ENCODE measurements at regions not wholly inside any gene's neighbourhood (a gene's known extent, or its start where the extent isn't known, plus 50 kb on each side); places are given as distances from the start of the nearest gene placed in this dataset.
"Not testable (repeated sequence)": the region's sequence is repeated elsewhere in the genome, so short reads cannot be mapped to it uniquely, and the experiment has no call there.

DNA sequence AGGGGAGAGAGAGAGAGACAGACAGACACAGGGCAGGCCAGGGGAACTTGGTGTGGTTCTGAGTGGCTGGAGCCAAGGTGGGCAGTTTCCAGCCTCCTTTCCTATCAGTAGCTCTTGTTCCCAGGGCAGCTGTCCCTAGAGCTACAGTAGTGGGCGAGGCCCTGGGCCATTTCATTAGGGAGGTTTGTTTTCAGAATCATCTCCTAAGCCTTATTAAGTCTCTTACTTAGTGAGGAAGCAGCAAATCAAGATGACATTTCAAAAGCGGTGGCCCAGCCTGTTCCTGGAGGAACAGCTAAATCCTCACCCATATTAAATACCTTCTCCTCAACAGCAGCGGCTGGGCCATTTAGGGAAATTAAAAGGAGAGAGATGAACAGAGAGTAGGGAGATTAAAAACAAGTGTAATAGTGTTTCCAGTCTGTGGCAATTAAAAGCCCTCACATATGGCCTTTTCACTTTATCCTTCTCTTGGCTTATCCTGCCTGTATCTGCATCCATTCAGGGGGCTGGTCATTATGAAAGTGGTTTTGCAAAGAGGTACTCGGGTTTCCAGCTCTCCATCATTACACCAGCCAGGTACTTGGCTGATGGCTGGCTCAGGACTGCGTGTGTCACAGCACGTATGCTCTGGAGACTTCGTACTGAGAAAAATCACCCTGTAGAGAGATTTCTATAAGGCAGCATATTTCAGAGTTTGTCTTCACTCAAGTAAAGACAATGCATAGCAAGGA lies 91.9 kb upstream of the PRR23C start:
- no peak for DNase-seq

DNA sequence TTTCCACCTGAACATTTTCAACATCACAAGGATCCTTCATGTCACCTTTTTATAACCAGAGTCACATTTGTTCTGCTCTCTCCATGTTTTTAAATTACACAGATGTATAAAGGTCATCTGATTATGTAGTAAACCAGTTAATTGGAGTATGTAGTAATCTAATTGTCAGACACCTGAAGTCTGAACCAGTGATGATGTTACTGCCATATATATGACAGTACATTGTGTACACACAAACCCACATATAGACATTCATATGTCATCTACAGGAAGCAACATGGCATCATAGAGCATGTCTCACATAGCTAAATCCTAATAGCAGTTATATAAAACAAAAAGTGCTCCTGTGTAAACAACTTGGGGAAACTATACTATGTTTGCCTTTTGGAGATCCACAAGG lies 95.9 kb upstream of the PRR23C start:
- no peak for DNase-seq

DNA sequence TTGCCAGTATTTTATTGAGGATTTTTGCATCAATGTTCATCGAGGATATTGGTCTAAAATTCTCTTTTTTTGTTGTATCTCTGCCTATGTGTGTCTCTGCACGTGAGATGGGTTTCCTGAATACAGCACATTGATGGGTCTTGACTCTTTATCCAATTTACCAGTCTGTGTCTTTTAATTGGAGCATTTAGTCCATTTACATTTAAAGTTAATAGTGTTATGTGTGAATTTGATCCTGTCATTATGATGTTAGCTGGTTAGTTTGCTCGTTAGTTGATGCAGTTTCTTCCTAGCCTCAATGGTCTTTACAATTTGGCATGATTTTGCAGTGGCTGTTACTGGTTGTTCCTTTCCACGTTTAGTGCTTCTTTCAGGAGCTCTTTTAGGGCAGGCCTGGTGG lies 101.3 kb upstream of the PRR23C start:
- DNase-seq, result not testable (repeated sequence)

GRCh38 chr3:139151530-139151929 lies 106.8 kb upstream of the PRR23C start:
- no peak for DNase-seq

DNA sequence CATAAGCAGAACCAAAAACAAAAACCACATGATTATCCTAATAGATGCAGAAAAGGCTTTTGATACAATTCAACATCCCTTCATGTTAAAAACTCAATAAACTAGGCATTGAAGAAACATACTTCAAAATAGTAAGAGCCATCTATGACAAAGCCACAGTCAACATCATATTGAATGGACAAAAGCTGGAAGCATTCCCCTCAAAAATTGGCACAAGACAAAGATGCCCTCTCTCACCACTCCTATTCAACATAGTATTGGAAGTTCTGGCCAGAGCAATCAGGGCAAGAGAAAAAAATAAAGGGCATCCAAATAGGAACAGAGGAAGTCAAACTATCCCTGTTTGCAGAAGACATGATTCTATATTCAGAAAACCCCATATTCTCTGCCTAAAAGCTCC lies 108.7 kb upstream of the PRR23C start:
- not testable (repeated sequence) for DNase-seq

DNA sequence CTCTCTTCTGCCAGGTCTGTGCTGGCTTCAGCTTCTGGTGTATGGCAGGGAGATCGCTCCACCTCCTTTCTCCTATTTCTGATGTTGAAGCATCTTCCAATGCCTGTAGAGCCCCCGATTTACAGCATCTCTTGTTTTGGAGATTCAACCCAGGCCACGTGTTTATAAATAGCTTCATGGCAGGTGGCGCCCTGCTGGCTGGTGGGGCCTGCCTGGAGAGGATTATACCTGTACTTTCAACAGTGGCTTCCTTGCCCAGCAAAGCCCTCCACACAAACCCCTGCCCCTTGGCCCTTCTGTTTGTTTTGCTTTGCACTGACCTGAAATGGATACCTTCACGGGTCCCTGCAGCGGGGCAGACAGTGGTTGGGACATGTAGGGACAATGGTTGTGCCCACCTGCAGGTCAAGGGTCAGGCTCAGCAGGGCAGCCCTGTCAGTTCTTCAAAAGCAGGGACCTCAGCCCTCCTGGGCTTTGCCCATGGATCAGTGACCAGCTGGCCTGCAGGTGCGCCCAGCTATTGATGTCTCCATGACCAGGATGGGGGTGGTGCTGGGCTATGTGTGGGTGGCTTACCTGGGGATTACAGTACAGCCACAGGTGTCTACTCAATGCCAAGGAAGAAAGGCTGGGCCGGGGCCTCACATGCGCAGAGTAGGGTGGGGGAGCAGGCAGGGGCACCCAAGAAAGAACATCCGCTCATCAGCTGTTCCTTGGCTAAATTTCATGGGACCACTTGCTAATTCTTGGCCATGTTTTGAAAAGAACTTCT lies 112.7 kb upstream of the PRR23C start:
- DNase-seq, result no peak

DNA sequence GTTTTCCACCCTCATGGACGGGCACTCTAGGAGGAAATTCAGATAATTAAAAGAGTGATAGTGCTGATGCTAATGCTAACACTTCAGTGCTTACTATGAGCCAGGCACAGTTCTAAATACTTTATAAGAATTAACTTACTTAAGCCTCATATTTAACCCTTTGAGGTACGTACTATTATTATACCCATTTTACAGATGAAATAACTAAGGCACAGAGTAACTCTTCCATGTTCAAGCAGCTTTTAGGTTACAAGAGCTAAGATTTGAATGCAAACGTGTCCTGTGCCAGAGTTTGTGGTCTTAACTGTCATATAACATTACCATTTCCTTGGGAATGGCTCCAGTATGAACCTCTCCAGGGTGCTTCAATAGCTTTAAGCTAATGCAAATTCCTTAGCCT lies 114.7 kb upstream of the PRR23C start:
- DNase-seq, result no peak

DNA sequence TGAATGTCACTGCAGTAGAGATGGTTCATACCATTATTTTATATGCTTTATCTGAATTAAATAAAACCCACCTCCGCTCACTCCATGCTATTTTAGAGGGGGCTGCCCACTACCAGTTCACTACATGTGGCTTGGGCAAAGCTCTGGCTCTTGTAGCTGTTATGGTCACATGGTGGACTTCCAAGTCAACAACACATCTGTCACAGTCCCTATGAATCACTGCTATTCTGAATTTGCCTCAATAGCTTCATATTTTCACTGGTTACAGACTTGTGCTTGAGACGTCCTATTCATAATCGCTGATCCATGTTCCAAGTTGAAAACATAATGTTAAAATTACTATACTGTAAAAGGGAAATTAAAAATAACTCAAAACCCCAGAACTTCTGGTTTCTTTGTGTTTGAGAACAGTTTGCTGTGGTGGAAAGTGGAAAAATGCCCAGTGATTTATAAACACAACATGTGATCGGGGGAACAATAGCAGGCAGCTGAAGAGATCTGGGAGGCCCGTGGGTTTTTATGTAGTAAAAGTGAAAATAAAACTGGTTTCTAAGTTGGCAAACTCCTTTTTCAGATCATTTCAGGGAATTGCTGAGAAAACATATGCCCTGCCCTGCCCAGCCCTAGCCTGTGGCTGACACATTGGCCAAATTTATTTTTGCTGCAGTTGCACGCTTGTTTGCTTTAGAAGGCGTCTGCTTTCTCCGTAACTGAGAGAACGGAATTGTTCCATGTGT lies 128.8 kb upstream of the PRR23C start:
- DNase-seq, result no peak

DNA sequence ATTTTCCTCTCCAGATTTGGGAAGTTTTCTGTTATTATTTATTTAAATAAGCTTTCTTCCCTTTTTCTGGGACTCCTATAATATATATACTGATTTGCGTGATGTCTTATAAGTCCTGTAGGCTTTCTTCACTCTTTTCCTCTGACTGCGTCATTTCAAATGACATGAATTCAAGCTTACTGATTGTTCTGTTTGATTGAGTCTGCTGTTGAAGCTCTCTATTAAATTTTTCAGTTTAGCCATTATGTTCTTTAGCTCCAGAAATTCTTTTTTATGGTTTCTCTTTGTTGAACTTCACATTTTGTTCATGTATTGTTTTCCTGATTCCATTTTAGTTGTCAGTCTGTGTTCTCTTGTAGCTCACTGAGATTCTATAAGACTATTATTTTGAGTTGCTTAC lies 135.8 kb upstream of the PRR23C start:
- DNase-seq, result no peak

DNA sequence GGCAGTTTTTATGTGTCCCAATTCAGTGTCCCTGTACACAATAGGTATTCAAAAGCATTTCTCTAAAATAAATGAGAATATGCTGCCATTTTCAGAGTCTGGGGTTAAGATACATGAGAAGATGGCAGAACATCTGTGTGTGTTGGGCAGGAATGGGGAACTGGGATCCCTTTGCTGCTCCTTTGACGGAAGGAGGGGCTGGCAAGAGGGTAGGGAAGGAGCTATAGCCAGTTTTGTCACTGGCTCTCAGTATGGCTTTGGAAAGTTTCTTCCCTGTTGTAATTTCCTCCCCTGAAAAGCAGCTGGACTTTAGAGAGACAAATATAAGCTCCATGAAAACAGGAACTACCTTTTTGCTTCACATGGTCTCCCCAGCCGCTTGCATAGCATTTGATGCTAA lies 137.5 kb upstream of the PRR23C start:
- DNase-seq, result no peak

DNA sequence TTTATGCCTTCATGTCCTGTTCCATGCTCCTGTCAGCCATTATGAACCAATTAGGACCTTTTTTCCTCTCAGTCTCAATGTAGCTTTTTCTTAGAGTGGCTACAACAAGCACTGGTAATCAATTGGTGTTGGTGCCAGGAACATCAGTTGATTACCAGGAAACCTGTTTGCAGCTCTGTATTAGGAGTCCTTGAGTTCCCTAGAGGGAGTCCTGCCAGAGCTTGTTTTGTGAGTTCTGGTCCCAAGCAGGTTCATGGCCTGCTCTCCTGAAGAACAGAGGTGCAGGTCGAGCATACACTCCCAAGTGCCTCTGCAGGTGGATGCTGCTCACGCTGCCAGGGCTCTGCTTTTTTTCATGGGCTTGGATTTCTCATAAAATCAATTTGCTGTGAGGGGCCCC lies 137.9 kb upstream of the PRR23C start:
- DNase-seq, result no peak

GRCh38 chr3:139185527-139185926 lies 140.8 kb upstream of the PRR23C start:
- DNase-seq, result no peak

- no peak for DNase-seq
Observed at GRCh38 chr3:139187154-139187553, 142.5 kb upstream of the PRR23C start.

DNA sequence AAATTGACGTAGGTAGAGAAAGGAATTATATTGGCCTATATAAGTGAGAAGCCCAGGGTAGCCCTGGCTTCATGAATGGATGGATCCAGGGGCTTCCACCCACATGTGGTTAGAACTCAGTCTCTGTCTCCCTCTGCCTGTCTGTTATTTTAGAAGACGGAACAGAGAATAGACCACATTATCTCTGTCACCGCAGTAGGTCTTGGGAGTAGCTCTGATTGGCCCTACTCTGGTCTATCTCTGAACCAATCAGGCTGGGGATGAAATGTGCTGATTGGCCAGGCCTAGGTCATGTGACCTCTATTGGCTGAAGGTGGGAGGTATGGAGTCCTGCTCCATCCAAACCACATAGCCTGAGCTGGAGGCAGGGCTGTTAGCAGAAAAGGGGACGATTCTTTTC lies 143.0 kb upstream of the PRR23C start:
- DNase-seq, result no peak

GRCh38 chr3:139189943-139190342 lies 145.3 kb upstream of the PRR23C start:
- no peak for DNase-seq

GRCh38 chr3:139194421-139194820 lies 149.4 kb upstream of the MRPS22 start:
- not testable (repeated sequence) for DNase-seq

GRCh38 chr3:139196146-139196545 lies 147.7 kb upstream of the MRPS22 start:
- DNase-seq, result not testable (repeated sequence)

DNA sequence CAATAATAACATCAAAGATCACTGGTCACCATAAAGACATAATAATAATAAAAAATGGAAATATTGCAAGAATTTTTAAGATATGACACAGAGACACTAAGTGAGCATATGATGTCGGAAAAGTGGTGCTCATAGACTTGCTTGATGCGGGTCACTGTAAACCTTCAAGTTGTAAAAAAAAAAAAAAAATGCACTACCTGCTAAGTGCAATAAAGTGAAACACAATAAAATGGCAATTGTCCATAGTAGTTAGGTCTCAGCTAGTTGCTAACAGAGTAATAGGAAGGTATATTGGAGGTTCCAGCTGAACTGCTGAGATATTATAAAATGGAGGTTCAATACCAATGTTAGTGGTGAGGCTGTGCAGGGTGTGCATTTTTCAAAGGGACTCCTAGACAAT lies 146.6 kb upstream of the MRPS22 start:
- no peak for DNase-seq

GRCh38 chr3:139198186-139198585 lies 145.6 kb upstream of the MRPS22 start:
- no peak for DNase-seq

- DNase-seq, result no peak
Observed at GRCh38 chr3:139198929-139199328, 144.9 kb upstream of the MRPS22 start.

GRCh38 chr3:139199421-139200010 lies 144.3 kb upstream of the MRPS22 start:
- DNase-seq, result no peak

DNA sequence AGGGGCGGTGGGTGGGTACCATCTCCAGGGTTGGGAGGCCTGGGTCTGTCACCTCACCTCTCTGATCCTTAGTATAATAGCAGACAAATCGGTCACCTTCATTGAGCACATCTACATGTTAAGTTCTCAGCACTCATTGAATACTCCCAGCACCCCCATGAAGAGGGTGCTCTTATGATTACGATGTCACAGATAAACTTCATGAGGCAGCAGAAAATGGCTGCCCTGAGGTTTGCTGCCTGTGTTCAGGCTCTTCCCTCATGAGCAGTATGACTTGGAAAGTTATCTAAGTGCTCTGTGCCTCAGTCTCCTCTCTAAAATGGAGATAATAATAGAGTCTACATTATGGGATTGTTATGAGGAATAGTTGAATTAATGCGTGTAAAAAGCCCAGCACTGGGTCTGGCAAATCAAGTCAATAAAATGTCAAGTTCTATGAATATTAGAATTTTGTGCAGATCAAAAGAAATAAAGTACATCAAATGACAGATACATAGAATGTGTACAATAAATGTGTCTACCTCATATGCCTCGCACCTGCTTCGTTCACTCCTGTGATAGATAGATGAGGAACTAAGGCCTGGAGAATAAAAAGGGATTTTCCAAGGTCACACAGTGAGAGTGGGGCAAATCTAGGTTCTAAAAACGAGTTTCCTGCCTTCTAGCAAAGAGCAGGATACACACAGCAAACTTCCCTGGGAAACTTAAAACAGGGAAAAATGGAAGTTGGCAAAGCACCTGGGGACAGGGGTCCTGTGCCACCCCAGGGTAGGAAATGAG lies 142.2 kb upstream of the MRPS22 start:
- no peak for DNase-seq

Measured in NCI-H1436 (cell line).